ENCODE measurements at regions not wholly inside any gene's neighbourhood (a gene's known extent, or its start where the extent isn't known, plus 50 kb on each side); places are given as distances from the start of the nearest gene placed in this dataset.

GRCh38 chr9:135248721-135249120 is 161.3 kb downstream of the OLFM1 start:
- intact Hi-C loops (cut with DNase I) = no loop called here
- Histone ChIP-seq H3K36me3 (no peaks in the 10 kb centered on the region), H3K4me3 (no peak overlapping the region), H3K27me3 (no peaks in the 10 kb centered on the region), H3K27ac (no peak overlapping the region), H3K4me1 (no peaks in the 10 kb centered on the region), H3K9me3 (no peaks in the 10 kb centered on the region)
- DNase-seq (ENCODE audit: extremely low spot score in 2 of 2) = no peak
- TF ChIP-seq CTCF (IDR thresholded peaks at IDR 0.05) (no peak), POLR2A (IDR thresholded peaks at IDR 0.05) (no peak), POLR2AphosphoS5 (IDR thresholded peaks at IDR 0.05; ENCODE audit: insufficient read depth in 1 of 2, low read depth in 1 of 2) (no peak)

- intact Hi-C loops (cut with DNase I) = no loop called here
- no peaks in the 10 kb centered on the region for H3K4me1 ChIP-seq
- no peak for DNase-seq (ENCODE audit: extremely low spot score in 2 of 2)
- no peaks in the 10 kb centered on the region for H3K9me3 ChIP-seq
- no peak overlapping the region for H3K27ac ChIP-seq
- H3K27me3 ChIP-seq = no peaks in the 10 kb centered on the region
- no peak overlapping the region for H3K4me3 ChIP-seq
- H3K36me3 ChIP-seq = no peaks in the 10 kb centered on the region
- TF ChIP-seq CTCF (IDR thresholded peaks at IDR 0.05) (no peak), POLR2A (IDR thresholded peaks at IDR 0.05) (no peak), POLR2AphosphoS5 (IDR thresholded peaks at IDR 0.05; ENCODE audit: insufficient read depth in 1 of 2, low read depth in 1 of 2) (no peak)
These were observed 161.7 kb downstream of the OLFM1 start for GRCh38 chr9:135249191-135249590.

GRCh38 chr9:135249711-135250110 is 162.2 kb downstream of the OLFM1 start:
- TF ChIP-seq POLR2A (IDR thresholded peaks at IDR 0.05) = no peak
- TF ChIP-seq POLR2AphosphoS5 (IDR thresholded peaks at IDR 0.05; ENCODE audit: insufficient read depth in 1 of 2, low read depth in 1 of 2) = no peak
- no peak for TF ChIP-seq CTCF (IDR thresholded peaks at IDR 0.05)
- Histone ChIP-seq H3K4me3 (no peak overlapping the region), H3K4me1 (no peaks in the 10 kb centered on the region), H3K36me3 (no peaks in the 10 kb centered on the region), H3K27me3 (no peaks in the 10 kb centered on the region), H3K27ac (no peak overlapping the region), H3K9me3 (no peaks in the 10 kb centered on the region)
- no peak for DNase-seq (ENCODE audit: extremely low spot score in 2 of 2)
- intact Hi-C loops (cut with DNase I) = no loop called here

- Histone ChIP-seq H3K27me3 (no peaks in the 10 kb centered on the region), H3K27ac (no peak overlapping the region), H3K4me1 (no peaks in the 10 kb centered on the region), H3K36me3 (no peaks in the 10 kb centered on the region), H3K4me3 (no peak overlapping the region), H3K9me3 (no peaks in the 10 kb centered on the region)
- TF ChIP-seq POLR2A (IDR thresholded peaks at IDR 0.05) (no peak), CTCF (IDR thresholded peaks at IDR 0.05) (no peak), POLR2AphosphoS5 (IDR thresholded peaks at IDR 0.05; ENCODE audit: insufficient read depth in 1 of 2, low read depth in 1 of 2) (no peak)
- no peak for DNase-seq (ENCODE audit: extremely low spot score in 2 of 2)
- intact Hi-C loops (cut with DNase I) = no loop called here
These were observed 163.9 kb downstream of the OLFM1 start for GRCh38 chr9:135251331-135251761.

- TF ChIP-seq CTCF (IDR thresholded peaks at IDR 0.05) = no peak
- no peak for TF ChIP-seq POLR2AphosphoS5 (IDR thresholded peaks at IDR 0.05; ENCODE audit: insufficient read depth in 1 of 2, low read depth in 1 of 2)
- no peak for TF ChIP-seq POLR2A (IDR thresholded peaks at IDR 0.05)
- DNase-seq (ENCODE audit: extremely low spot score in 2 of 2) = no peak
- Histone ChIP-seq H3K27me3 (no peaks in the 10 kb centered on the region), H3K4me3 (no peak overlapping the region), H3K27ac (no peak overlapping the region), H3K9me3 (no peaks in the 10 kb centered on the region), H3K4me1 (no peaks in the 10 kb centered on the region), H3K36me3 (no peaks in the 10 kb centered on the region)
- intact Hi-C loops (cut with DNase I) = no loop called here
These were observed 164.7 kb downstream of the OLFM1 start for GRCh38 chr9:135251996-135252760.

Measured in vagina (tissue), 2 donors.